22Rv1 (cell line): ENCODE measurements at regions not wholly inside any gene's neighbourhood (a gene's known extent, or its start where the extent isn't known, plus 50 kb on each side); places are given as distances from the start of the nearest gene placed in this dataset.

Experiments used
- CTCF ChIP-seq: fragments of 450-650 bp; IDR thresholded peaks from 2 replicates; pipeline ENCODE4 v1.5.1; 2017; ENCODE audit warnings: mild to moderate bottlenecking
- ZFX ChIP-seq: fragments of 450-650 bp; IDR thresholded peaks from 2 replicates; pipeline ENCODE4 v1.6.1; 2017; ENCODE audit warnings: antibody characterized with exemption, borderline replicate concordance

- no peak for TF ChIP-seq CTCF
- no peak for TF ChIP-seq ZFX
These were observed 318.9 kb upstream of the GRAMD2B start for GRCh38 chr5:126104341-126104740.
